PFSK-1 (cell line): ENCODE measurements at regions not wholly inside any gene's neighbourhood (a gene's known extent, or its start where the extent isn't known, plus 50 kb on each side); places are given as distances from the start of the nearest gene placed in this dataset.

ENCODE experiments used
- FOXP2 ChIP-seq: optimal IDR thresholded peaks from 2 replicates; pipeline ENCODE3; 2011; ENCODE audit warnings: borderline replicate concordance, control low read depth, inconsistent platforms; ENCODE audit not compliant: insufficient read depth; ENCODE audit errors: extremely low read length, extremely low read depth
- POLR2AphosphoS5 ChIP-seq: IDR thresholded peaks from 2 replicates; pipeline ENCODE4 v1.6.1; 2012; ENCODE audit warnings: low read depth, mild to moderate bottlenecking, control low read depth, low read length, moderate library complexity
- SIN3A ChIP-seq: IDR thresholded peaks from 2 replicates; pipeline ENCODE4 v1.6.1; 2012; ENCODE audit warnings: mild to moderate bottlenecking, low read length, moderate library complexity, borderline replicate concordance; ENCODE audit not compliant: insufficient read depth
- TAF1 ChIP-seq: IDR thresholded peaks from 2 replicates; pipeline ENCODE4 v1.6.1; 2012; ENCODE audit warnings: low read length, control low read depth, borderline replicate concordance; ENCODE audit not compliant: insufficient read depth
- TF ChIP-seq, protein P1 (sequence below), 2 experiments: IDR thresholded peaks; 2 replicates each; pipeline versions ENCODE4 v1.6.1 to v1.8.0; 2011 to 2012; ENCODE audit warnings: low read depth in 2 of 2, low read length in 2 of 2, control low read depth in 1 of 2, inconsistent platforms in 1 of 2, mild to moderate bottlenecking in 1 of 2, moderate library complexity in 1 of 2; ENCODE audit not compliant: insufficient read depth in 1 of 2

- TF ChIP-seq SIN3A = no peak
- TF ChIP-seq FOXP2 = no peak
- TF ChIP-seq TAF1 = no peak
- TF ChIP-seq POLR2AphosphoS5 = no peak
- TF ChIP-seq, protein P1, sequence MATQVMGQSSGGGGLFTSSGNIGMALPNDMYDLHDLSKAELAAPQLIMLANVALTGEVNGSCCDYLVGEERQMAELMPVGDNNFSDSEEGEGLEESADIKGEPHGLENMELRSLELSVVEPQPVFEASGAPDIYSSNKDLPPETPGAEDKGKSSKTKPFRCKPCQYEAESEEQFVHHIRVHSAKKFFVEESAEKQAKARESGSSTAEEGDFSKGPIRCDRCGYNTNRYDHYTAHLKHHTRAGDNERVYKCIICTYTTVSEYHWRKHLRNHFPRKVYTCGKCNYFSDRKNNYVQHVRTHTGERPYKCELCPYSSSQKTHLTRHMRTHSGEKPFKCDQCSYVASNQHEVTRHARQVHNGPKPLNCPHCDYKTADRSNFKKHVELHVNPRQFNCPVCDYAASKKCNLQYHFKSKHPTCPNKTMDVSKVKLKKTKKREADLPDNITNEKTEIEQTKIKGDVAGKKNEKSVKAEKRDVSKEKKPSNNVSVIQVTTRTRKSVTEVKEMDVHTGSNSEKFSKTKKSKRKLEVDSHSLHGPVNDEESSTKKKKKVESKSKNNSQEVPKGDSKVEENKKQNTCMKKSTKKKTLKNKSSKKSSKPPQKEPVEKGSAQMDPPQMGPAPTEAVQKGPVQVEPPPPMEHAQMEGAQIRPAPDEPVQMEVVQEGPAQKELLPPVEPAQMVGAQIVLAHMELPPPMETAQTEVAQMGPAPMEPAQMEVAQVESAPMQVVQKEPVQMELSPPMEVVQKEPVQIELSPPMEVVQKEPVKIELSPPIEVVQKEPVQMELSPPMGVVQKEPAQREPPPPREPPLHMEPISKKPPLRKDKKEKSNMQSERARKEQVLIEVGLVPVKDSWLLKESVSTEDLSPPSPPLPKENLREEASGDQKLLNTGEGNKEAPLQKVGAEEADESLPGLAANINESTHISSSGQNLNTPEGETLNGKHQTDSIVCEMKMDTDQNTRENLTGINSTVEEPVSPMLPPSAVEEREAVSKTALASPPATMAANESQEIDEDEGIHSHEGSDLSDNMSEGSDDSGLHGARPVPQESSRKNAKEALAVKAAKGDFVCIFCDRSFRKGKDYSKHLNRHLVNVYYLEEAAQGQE (IDR thresholded peaks at IDR 0.05; ENCODE audit: insufficient read depth in 1 of 2, low read depth in 2 of 2, low read length in 2 of 2) = no peak
These were observed 874.9 kb upstream of the PCDH20 start for GRCh38 chr13:62290542-62290941.

DNA sequence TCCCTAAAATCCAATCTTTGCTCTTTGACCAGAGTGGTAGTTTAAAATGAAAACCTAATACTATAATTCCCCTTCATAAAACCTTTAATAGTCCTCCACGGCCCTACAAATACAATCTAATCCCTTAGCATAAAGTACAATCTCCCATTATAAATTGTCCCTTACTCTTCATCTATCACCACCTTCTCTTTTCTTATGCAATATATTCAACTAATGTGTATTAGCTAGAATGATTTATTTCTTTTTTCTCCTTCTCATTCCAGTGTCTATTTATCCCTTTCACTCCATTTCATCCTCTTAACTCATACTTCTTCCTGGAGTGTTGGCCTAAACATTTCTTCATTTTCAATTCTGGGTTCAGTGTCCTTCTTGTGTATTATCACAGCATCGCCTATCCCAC is 872.1 kb upstream of the PCDH20 start:
- no peak for TF ChIP-seq POLR2AphosphoS5
- TF ChIP-seq, protein P1 (IDR thresholded peaks at IDR 0.05; ENCODE audit: insufficient read depth in 1 of 2, low read depth in 2 of 2, low read length in 2 of 2) = no peak
- no peak for TF ChIP-seq FOXP2
- no peak for TF ChIP-seq TAF1
- no peak for TF ChIP-seq SIN3A

GRCh38 chr13:62280590-62280989 is 864.9 kb upstream of the PCDH20 start:
- no peak for TF ChIP-seq FOXP2
- TF ChIP-seq, protein P1 (IDR thresholded peaks at IDR 0.05; ENCODE audit: insufficient read depth in 1 of 2, low read depth in 2 of 2, low read length in 2 of 2) = no peak
- TF ChIP-seq SIN3A = no peak
- no peak for TF ChIP-seq TAF1
- no peak for TF ChIP-seq POLR2AphosphoS5

- TF ChIP-seq, protein P1 (IDR thresholded peaks at IDR 0.05; ENCODE audit: insufficient read depth in 1 of 2, low read depth in 2 of 2, low read length in 2 of 2) = no peak
- TF ChIP-seq TAF1 = no peak
- TF ChIP-seq POLR2AphosphoS5 = no peak
- no peak for TF ChIP-seq FOXP2
- TF ChIP-seq SIN3A = no peak
These were observed 862.6 kb upstream of the PCDH20 start for GRCh38 chr13:62278271-62278670.

GRCh38 chr13:62251734-62252133 is 836.1 kb upstream of the PCDH20 start:
- no peak for TF ChIP-seq SIN3A
- no peak for TF ChIP-seq POLR2AphosphoS5
- no peak for TF ChIP-seq FOXP2
- no peak for TF ChIP-seq TAF1
- TF ChIP-seq, protein P1 (IDR thresholded peaks at IDR 0.05; ENCODE audit: insufficient read depth in 1 of 2, low read depth in 2 of 2, low read length in 2 of 2) = no peak
